ENCODE measurements at regions not wholly inside any gene's neighbourhood (a gene's known extent, or its start where the extent isn't known, plus 50 kb on each side); places are given as distances from the start of the nearest gene placed in this dataset.
"Not testable (repeated sequence)": the region's sequence is repeated elsewhere in the genome, so short reads cannot be mapped to it uniquely, and the experiment has no call there.

GRCh38 chr16:9348912-9349311 lies 257.5 kb downstream of the HAPSTR1 start:
- DNase-seq: no peak

- DNase-seq: not testable (repeated sequence)
Observed at GRCh38 chr16:9349373-9349960, 258.0 kb downstream of the HAPSTR1 start.

- DNase-seq: not testable (repeated sequence)
Observed at GRCh38 chr16:9350119-9350799, 258.8 kb downstream of the HAPSTR1 start.

- no peak for DNase-seq
Observed at GRCh38 chr16:9351440-9351839, 260.0 kb downstream of the HAPSTR1 start.

GRCh38 chr16:9351841-9352434 lies 260.5 kb downstream of the HAPSTR1 start:
- no peak for DNase-seq

GRCh38 chr16:9357829-9358228 lies 266.4 kb downstream of the HAPSTR1 start:
- no peak for DNase-seq

- no peak for DNase-seq
Observed at GRCh38 chr16:9360075-9360474, 268.6 kb downstream of the HAPSTR1 start.

GRCh38 chr16:9362050-9362449 lies 270.6 kb downstream of the HAPSTR1 start:
- no peak for DNase-seq

GRCh38 chr16:9362604-9363003 lies 271.2 kb downstream of the HAPSTR1 start:
- no peak for DNase-seq

- DNase-seq: no peak
Observed at GRCh38 chr16:9363520-9363919, 272.1 kb downstream of the HAPSTR1 start.

GRCh38 chr16:9364721-9365369 lies 273.4 kb downstream of the HAPSTR1 start:
- DNase-seq: no peak

- DNase-seq: no peak
Observed at GRCh38 chr16:9365370-9365728, 273.9 kb downstream of the HAPSTR1 start.

- no peak for DNase-seq
Observed at GRCh38 chr16:9366048-9366969, 274.9 kb downstream of the HAPSTR1 start.

- DNase-seq: no peak
Observed at GRCh38 chr16:9370061-9370491, 278.6 kb downstream of the HAPSTR1 start.

- no peak for DNase-seq
Observed at GRCh38 chr16:9371713-9372448, 280.4 kb downstream of the HAPSTR1 start.

- no peak for DNase-seq
Observed at GRCh38 chr16:9372934-9373890, 281.8 kb downstream of the HAPSTR1 start.

- DNase-seq: no peak
Observed at GRCh38 chr16:9374061-9374460, 282.6 kb downstream of the HAPSTR1 start.

GRCh38 chr16:9378876-9379275 lies 287.4 kb downstream of the HAPSTR1 start:
- no peak for DNase-seq

- no peak for DNase-seq
Observed at GRCh38 chr16:9380221-9380620, 288.8 kb downstream of the HAPSTR1 start.

- no peak for DNase-seq
Observed at GRCh38 chr16:9381399-9381798, 290.0 kb downstream of the HAPSTR1 start.

- DNase-seq: no peak
Observed at GRCh38 chr16:9381905-9382304, 290.5 kb downstream of the HAPSTR1 start.
